OCI-LY7 (cell line): ENCODE measurements at regions not wholly inside any gene's neighbourhood (a gene's known extent, or its start where the extent isn't known, plus 50 kb on each side); places are given as distances from the start of the nearest gene placed in this dataset.

Experiments
- BruUV-seq: library from RNA; stranded (reverse); fragments of 400-500 nt; replicated peaks from 2 replicates; lab custom pipeline; 2021; lab: Mats Ljungman, UMichigan
- CTCF ChIA-PET: fragments of 300-600 bp; sonication (Branson Sonifier 250); formaldehyde crosslinking; loops from one replicate; lab custom pipeline; 2022; ENCODE audit warnings: antibody characterized with exemption; ENCODE audit not compliant: unreplicated experiment; lab: Charles Lee
- POLR2A ChIA-PET: fragments of 300-600 bp; sonication (Branson Sonifier 250); formaldehyde crosslinking; loops from one replicate; lab custom pipeline; 2022; ENCODE audit warnings: antibody characterized with exemption; lab: Charles Lee
- DNase-seq: peaks from one replicate; pipeline ENCODE4 v3.0.0-alpha.2; 2015; ENCODE audit warnings: low spot score
- H2AFZ ChIP-seq: fragments of 200-600 bp; sonication (generic), shearing (Covaris generic); 2 replicates; pipeline ENCODE4 v1.6.1; 2014; ENCODE audit warnings: mild to moderate bottlenecking, antibody characterized with exemption, low read length, moderate library complexity
- H3K27ac ChIP-seq: fragments of 200-600 bp; sonication (generic); 2 replicates; pipeline ENCODE4 v1.5.1; 2014; ENCODE audit warnings: mixed run types, low read depth, mild to moderate bottlenecking, moderate library complexity, low read length, inconsistent platforms; ENCODE audit not compliant: poor library complexity, severe bottlenecking
- H3K36me3 ChIP-seq: fragments of 200-600 bp; sonication (generic); 2 replicates; pipeline ENCODE4 v1.6.1; 2014; ENCODE audit warnings: mild to moderate bottlenecking, antibody characterized with exemption, low read length, moderate library complexity, mixed read lengths; ENCODE audit not compliant: insufficient read depth
- H3K4me1 ChIP-seq: fragments of 200-600 bp; sonication (generic); 2 replicates; pipeline ENCODE4 v1.5.1; 2014; ENCODE audit warnings: mild to moderate bottlenecking, low read length; ENCODE audit not compliant: insufficient read depth, poor library complexity, severe bottlenecking
- H3K4me2 ChIP-seq: fragments of 200-600 bp; sonication (generic); 2 replicates; pipeline ENCODE4 v1.6.1; 2014; ENCODE audit warnings: mild to moderate bottlenecking, low read length
- H3K4me3 ChIP-seq: fragments of 200-600 bp; sonication (generic); 2 replicates; pipeline ENCODE4 v1.5.1; 2014; ENCODE audit warnings: mild to moderate bottlenecking, low read depth, low read length; ENCODE audit not compliant: poor library complexity, severe bottlenecking
- H3K79me2 ChIP-seq: fragments of 200-600 bp; sonication (generic); 2 replicates; pipeline ENCODE4 v1.6.1; 2016; ENCODE audit warnings: low read depth, mild to moderate bottlenecking, low read length, moderate library complexity, mixed read lengths; ENCODE audit not compliant: insufficient read depth
- H3K9me2 ChIP-seq: fragments of 200-600 bp; sonication (generic); 2 replicates; pipeline ENCODE4 v1.6.1; 2016; ENCODE audit warnings: mild to moderate bottlenecking, low read length, mixed read lengths; ENCODE audit not compliant: insufficient read depth
- H3K9me3 ChIP-seq: fragments of 200-600 bp; sonication (generic); 2 replicates; pipeline ENCODE4 v1.6.1; 2014; ENCODE audit warnings: mild to moderate bottlenecking, mixed run types, low read length, mixed read lengths
- H4K20me1 ChIP-seq: fragments of 200-600 bp; sonication (generic); 2 replicates; pipeline ENCODE4 v1.6.1; 2014; ENCODE audit warnings: mild to moderate bottlenecking, antibody characterized with exemption, low read length, moderate library complexity, mixed read lengths; ENCODE audit not compliant: insufficient read depth
- EZH2phosphoT487 ChIP-seq: fragments of 200-600 bp; sonication (generic); IDR thresholded peaks from 2 replicates; pipeline ENCODE4 v1.6.1; 2018; ENCODE audit warnings: low read depth, borderline replicate concordance, mild to moderate bottlenecking, mixed run types, antibody characterized with exemption, low read length, moderate library complexity, mixed read lengths
- intact Hi-C: fragments of 100-400 bp; cut with micrococcal nuclease; formaldehyde crosslinking; loops from one replicate; pipeline ENCODE4 v1.10.0; 2022; ENCODE audit not compliant: unreplicated experiment
- TF ChIP-seq, protein P1 (sequence below): fragments of 200-600 bp; sonication (generic); conservative IDR thresholded peaks from 2 replicates; pipeline ENCODE4 v1.5.1; 2014; ENCODE audit warnings: mild to moderate bottlenecking, antibody characterized with exemption, low read length, moderate library complexity, mixed read lengths

DNA sequence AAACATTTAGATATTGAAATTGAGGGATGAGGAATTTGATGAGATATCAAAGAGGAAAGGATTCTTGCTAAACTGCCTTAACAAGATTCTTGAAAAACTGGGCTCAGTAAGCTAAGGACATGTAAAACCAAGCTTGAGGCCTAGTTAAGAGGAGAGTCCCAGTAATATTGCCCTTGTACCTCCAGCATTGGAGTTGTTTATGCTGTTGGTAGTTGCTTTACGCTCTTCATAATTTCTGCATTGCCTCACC is 156.1 kb upstream of the TRIM24 start:
- H3K4me2 ChIP-seq = no peak overlapping the region
- no peaks in the 10 kb centered on the region for H3K79me2 ChIP-seq
- no peak for DNase-seq
- no peak overlapping the region for H3K4me3 ChIP-seq
- ChIA-PET POLR2A (no interaction called here), CTCF (no interaction called here)
- no peak for TF ChIP-seq EZH2phosphoT487
- TF ChIP-seq, protein P1, sequence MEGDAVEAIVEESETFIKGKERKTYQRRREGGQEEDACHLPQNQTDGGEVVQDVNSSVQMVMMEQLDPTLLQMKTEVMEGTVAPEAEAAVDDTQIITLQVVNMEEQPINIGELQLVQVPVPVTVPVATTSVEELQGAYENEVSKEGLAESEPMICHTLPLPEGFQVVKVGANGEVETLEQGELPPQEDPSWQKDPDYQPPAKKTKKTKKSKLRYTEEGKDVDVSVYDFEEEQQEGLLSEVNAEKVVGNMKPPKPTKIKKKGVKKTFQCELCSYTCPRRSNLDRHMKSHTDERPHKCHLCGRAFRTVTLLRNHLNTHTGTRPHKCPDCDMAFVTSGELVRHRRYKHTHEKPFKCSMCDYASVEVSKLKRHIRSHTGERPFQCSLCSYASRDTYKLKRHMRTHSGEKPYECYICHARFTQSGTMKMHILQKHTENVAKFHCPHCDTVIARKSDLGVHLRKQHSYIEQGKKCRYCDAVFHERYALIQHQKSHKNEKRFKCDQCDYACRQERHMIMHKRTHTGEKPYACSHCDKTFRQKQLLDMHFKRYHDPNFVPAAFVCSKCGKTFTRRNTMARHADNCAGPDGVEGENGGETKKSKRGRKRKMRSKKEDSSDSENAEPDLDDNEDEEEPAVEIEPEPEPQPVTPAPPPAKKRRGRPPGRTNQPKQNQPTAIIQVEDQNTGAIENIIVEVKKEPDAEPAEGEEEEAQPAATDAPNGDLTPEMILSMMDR = no peak
- H3K4me1 ChIP-seq = no peaks in the 10 kb centered on the region
- H2AFZ ChIP-seq = no peak overlapping the region
- H3K9me3 ChIP-seq = no peaks in the 10 kb centered on the region
- H3K36me3 ChIP-seq = no peaks in the 10 kb centered on the region
- no TSS peak for BruUV-seq
- intact Hi-C loops = no loop called here
- H3K9me2 ChIP-seq = no peaks in the 10 kb centered on the region
- H4K20me1 ChIP-seq = no peaks in the 10 kb centered on the region
- H3K27ac ChIP-seq = no peak overlapping the region

DNA sequence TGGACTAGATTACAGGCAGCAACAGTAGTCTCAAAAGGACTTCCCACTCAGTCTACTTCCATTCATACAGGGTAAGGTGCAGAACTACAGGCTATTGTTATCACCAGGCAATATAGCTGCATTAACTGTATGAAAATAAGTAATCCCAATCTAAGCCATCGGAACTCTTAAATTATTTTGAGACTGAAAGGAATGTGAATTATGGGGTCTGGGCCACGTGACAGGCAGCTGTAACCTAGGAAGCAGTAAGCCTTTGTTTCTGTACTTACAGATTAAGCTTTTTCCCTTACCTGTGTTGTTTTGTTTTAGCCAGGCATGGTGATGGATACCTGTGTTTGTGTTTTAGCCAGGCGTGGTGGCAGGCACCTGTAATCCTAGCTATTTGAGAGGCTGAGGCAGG is 152.4 kb upstream of the TRIM24 start:
- BruUV-seq = no TSS peak
- Histone ChIP-seq H3K27ac (no peak overlapping the region), H3K79me2 (no peaks in the 10 kb centered on the region), H4K20me1 (no peaks in the 10 kb centered on the region), H3K4me2 (no peak overlapping the region), H3K36me3 (no peaks in the 10 kb centered on the region), H3K4me3 (no peak overlapping the region), H3K9me2 (no peaks in the 10 kb centered on the region), H2AFZ (no peak overlapping the region), H3K9me3 (no peaks in the 10 kb centered on the region), H3K4me1 (no peaks in the 10 kb centered on the region)
- TF ChIP-seq EZH2phosphoT487 = no peak
- TF ChIP-seq, protein P1 = no peak
- CTCF ChIA-PET = no interaction called here
- POLR2A ChIA-PET = interaction anchor here (0.6 to 1.6 kb wide), 9 partner anchors 10 to 1485 kb away, joined by 3 to 5 read pairs (median 3); no protein-coding TSS in a partner anchor
- intact Hi-C loops = no loop called here
- DNase-seq = no peak

DNA sequence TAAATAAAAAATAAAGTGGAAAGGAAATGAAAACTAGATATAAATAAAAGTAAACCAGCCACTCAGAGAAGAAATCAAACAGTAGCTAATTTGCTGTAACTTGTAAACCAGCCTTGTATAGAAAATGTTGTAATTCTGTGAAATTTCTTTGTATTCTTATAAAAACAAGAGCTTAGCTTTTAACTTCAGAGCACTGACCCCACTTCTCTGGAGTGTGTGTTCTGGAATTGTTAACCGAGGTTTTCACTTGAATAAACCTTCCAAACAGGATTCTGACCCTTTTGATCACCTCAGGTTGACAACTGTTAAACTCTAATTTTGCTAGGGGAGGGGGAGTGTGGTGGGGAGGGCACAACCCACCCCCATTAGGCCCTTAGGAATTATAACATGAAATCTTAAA is 151.9 kb upstream of the TRIM24 start:
- Histone ChIP-seq H3K4me3 (no peak overlapping the region), H3K36me3 (no peaks in the 10 kb centered on the region), H3K4me2 (no peak overlapping the region), H3K27ac (no peak overlapping the region), H3K9me2 (no peaks in the 10 kb centered on the region), H2AFZ (no peak overlapping the region), H4K20me1 (no peaks in the 10 kb centered on the region), H3K9me3 (no peaks in the 10 kb centered on the region), H3K79me2 (no peaks in the 10 kb centered on the region), H3K4me1 (no peaks in the 10 kb centered on the region)
- DNase-seq = no peak
- CTCF ChIA-PET = no interaction called here
- intact Hi-C loops = no loop called here
- POLR2A ChIA-PET = interaction anchor here (0.6 to 1.6 kb wide), 4 partner anchors 10 to 156 kb away, joined by 3 to 4 read pairs (median 4); no protein-coding TSS in a partner anchor
- no TSS peak for BruUV-seq
- TF ChIP-seq, protein P1 = no peak
- TF ChIP-seq EZH2phosphoT487 = no peak
